ENCODE measurements at regions not wholly inside any gene's neighbourhood (a gene's known extent, or its start where the extent isn't known, plus 50 kb on each side); places are given as distances from the start of the nearest gene placed in this dataset.

DNA sequence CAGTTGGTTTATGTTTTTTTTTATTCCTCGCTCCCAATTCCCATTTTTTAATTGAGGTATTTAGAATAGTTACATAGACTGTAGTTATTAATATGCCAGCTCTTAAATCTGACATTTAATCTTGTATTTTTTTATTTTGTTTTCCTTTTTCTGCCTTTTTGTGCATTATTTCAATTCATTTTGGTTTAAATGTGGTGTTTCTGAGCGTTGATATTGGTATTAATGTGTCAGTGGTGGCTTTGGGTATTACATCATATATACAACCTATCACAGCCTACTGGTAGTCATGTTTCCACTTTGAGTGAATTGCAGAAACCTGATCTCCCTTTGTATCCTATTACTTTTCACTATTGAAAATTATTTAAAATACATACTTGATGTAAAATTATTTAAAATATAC lies 1027.3 kb downstream of the KCNT2 start:
- no peak for ATAC-seq (ENCODE audit: insufficient read depth, low read depth)
- no peaks in the 10 kb centered on the region for H3K27me3 ChIP-seq (ENCODE audit: insufficient read depth, low read length, poor library complexity)
- TF ChIP-seq EZH2 (IDR thresholded peaks at IDR 0.05; ENCODE audit: borderline replicate concordance, low read depth, low read length, severe bottlenecking) = no peak
- TF ChIP-seq, protein P1, sequence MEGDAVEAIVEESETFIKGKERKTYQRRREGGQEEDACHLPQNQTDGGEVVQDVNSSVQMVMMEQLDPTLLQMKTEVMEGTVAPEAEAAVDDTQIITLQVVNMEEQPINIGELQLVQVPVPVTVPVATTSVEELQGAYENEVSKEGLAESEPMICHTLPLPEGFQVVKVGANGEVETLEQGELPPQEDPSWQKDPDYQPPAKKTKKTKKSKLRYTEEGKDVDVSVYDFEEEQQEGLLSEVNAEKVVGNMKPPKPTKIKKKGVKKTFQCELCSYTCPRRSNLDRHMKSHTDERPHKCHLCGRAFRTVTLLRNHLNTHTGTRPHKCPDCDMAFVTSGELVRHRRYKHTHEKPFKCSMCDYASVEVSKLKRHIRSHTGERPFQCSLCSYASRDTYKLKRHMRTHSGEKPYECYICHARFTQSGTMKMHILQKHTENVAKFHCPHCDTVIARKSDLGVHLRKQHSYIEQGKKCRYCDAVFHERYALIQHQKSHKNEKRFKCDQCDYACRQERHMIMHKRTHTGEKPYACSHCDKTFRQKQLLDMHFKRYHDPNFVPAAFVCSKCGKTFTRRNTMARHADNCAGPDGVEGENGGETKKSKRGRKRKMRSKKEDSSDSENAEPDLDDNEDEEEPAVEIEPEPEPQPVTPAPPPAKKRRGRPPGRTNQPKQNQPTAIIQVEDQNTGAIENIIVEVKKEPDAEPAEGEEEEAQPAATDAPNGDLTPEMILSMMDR (IDR thresholded peaks at IDR 0.05; ENCODE audit: borderline replicate concordance, extremely low read depth, low read length, poor library complexity, severe bottlenecking) = no peak

DNA sequence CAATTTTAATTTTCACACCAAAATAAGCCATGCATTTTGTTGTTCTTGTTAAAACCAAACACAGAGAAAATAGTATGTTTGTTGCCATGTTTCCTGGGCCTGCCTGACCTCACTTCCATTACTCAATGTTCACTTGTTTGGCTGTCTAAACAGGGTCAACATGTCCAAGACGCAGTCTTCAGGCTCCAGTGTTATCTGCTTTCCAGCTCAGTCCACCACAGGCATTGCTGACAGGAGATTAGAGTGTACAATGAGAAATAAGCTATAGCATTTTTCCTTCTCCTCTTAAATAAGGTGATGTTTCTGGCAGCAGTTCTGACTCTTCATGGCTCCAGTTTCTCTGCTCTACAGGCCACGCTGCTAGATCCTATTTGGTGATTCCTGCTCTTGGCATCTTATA lies 1030.5 kb downstream of the KCNT2 start:
- Histone ChIP-seq H3K27me3 (ENCODE audit: insufficient read depth, low read length, poor library complexity) (no peaks in the 10 kb centered on the region), H3K4me1 (ENCODE audit: insufficient read depth, low read length) (no peaks in the 10 kb centered on the region), H2AFZ (ENCODE audit: low read depth, low read length) (no peak overlapping the region), H3K4me2 (ENCODE audit: insufficient read depth, low read length) (no peak overlapping the region), H3K36me3 (ENCODE audit: insufficient read depth, low read length) (no peaks in the 10 kb centered on the region), H4K20me1 (ENCODE audit: insufficient read depth, low read length) (no peaks in the 10 kb centered on the region), H3K9me3 (ENCODE audit: insufficient read depth, low read length, severe bottlenecking) (no peaks in the 10 kb centered on the region), H3K9ac (ENCODE audit: low read depth, low read length) (no peak overlapping the region), H3K79me2 (ENCODE audit: insufficient read depth, low read length) (no peaks in the 10 kb centered on the region), H3K27ac (ENCODE audit: low read length) (no peak overlapping the region), H3K4me3 (ENCODE audit: low read depth in 1 of 2, low read length in 2 of 2) (no peak overlapping the region)
- TF ChIP-seq, protein P1 (IDR thresholded peaks at IDR 0.05; ENCODE audit: borderline replicate concordance, extremely low read depth, low read length, poor library complexity, severe bottlenecking) = no peak
- TF ChIP-seq EZH2 (IDR thresholded peaks at IDR 0.05; ENCODE audit: borderline replicate concordance, low read depth, low read length, severe bottlenecking) = no peak
- ATAC-seq (ENCODE audit: insufficient read depth, low read depth) (no peak), DNase-seq (no peak)

More for the DNA sequence above, 1027.3 kb downstream of the KCNT2 start:
- DNase-seq = no peak
- H3K4me1 ChIP-seq (ENCODE audit: insufficient read depth, low read length) = no peaks in the 10 kb centered on the region
- H2AFZ ChIP-seq (ENCODE audit: low read depth, low read length) = no peak overlapping the region
- no peak overlapping the region for H3K4me3 ChIP-seq (ENCODE audit: low read depth in 1 of 2, low read length in 2 of 2)
- H3K79me2 ChIP-seq (ENCODE audit: insufficient read depth, low read length) = no peaks in the 10 kb centered on the region
- no peak overlapping the region for H3K4me2 ChIP-seq (ENCODE audit: insufficient read depth, low read length)
- no peaks in the 10 kb centered on the region for H3K9me3 ChIP-seq (ENCODE audit: insufficient read depth, low read length, severe bottlenecking)
- H4K20me1 ChIP-seq (ENCODE audit: insufficient read depth, low read length) = no peaks in the 10 kb centered on the region
- H3K9ac ChIP-seq (ENCODE audit: low read depth, low read length) = no peak overlapping the region
- H3K36me3 ChIP-seq (ENCODE audit: insufficient read depth, low read length) = no peaks in the 10 kb centered on the region
- no peak overlapping the region for H3K27ac ChIP-seq (ENCODE audit: low read length)

DNA sequence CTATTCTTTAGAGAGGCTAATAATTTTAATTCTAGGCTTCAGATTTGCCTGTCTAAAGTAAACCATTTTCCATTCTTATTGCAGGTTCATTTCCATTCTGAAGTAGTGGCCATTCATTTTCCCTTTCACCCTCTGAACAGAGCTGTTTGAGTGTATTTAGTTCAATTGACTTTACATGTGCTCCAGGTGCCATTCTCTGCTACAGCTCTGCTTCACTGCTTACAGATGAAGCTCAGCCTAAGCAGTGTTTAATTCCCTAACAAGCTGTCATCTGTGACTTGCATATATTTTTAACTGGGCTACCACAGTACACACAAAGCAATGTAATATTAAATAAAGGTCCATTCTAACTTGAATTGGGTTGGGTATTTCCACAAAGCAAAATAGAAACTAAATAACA lies 1031.6 kb downstream of the KCNT2 start:
- H3K4me3 ChIP-seq (ENCODE audit: low read depth in 1 of 2, low read length in 2 of 2) = no peak overlapping the region
- H3K27ac ChIP-seq (ENCODE audit: low read length) = no peak overlapping the region
- no peak overlapping the region for H2AFZ ChIP-seq (ENCODE audit: low read depth, low read length)
- ATAC-seq (ENCODE audit: insufficient read depth, low read depth) (no peak), DNase-seq (no peak)
- TF ChIP-seq EZH2 (IDR thresholded peaks at IDR 0.05; ENCODE audit: borderline replicate concordance, low read depth, low read length, severe bottlenecking) = no peak
- TF ChIP-seq, protein P1 (IDR thresholded peaks at IDR 0.05; ENCODE audit: borderline replicate concordance, extremely low read depth, low read length, poor library complexity, severe bottlenecking) = no peak
- H3K4me2 ChIP-seq (ENCODE audit: insufficient read depth, low read length) = no peak overlapping the region
- H3K4me1 ChIP-seq (ENCODE audit: insufficient read depth, low read length) = no peaks in the 10 kb centered on the region
- no peaks in the 10 kb centered on the region for H4K20me1 ChIP-seq (ENCODE audit: insufficient read depth, low read length)
- H3K9ac ChIP-seq (ENCODE audit: low read depth, low read length) = no peak overlapping the region
- H3K27me3 ChIP-seq (ENCODE audit: insufficient read depth, low read length, poor library complexity) = no peaks in the 10 kb centered on the region
- H3K9me3 ChIP-seq (ENCODE audit: insufficient read depth, low read length, severe bottlenecking) = no peaks in the 10 kb centered on the region
- H3K36me3 ChIP-seq (ENCODE audit: insufficient read depth, low read length) = no peaks in the 10 kb centered on the region
- H3K79me2 ChIP-seq (ENCODE audit: insufficient read depth, low read length) = no peaks in the 10 kb centered on the region

DNA sequence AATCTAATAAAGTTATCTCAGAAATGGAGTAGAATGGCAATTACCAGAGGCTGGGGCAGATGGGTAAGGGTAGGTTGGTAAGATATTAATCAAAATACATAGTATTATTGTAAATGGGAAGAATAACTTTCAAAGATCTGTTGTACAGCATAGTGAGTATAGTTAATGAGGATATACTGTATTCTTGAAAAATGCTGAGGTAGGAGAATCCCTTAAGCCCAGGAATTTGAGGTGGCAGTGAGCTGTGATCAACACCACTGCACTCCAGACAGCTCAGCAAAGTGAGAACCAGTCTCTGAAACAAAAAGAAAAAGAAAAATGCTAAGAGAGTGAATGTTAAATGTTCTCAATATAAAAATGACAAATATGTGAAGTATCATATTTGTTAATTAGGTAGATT lies 1033.7 kb downstream of the KCNT2 start:
- no peaks in the 10 kb centered on the region for H4K20me1 ChIP-seq (ENCODE audit: insufficient read depth, low read length)
- no peaks in the 10 kb centered on the region for H3K9me3 ChIP-seq (ENCODE audit: insufficient read depth, low read length, severe bottlenecking)
- H3K79me2 ChIP-seq (ENCODE audit: insufficient read depth, low read length) = no peaks in the 10 kb centered on the region
- no peak overlapping the region for H3K27ac ChIP-seq (ENCODE audit: low read length)
- no peaks in the 10 kb centered on the region for H3K27me3 ChIP-seq (ENCODE audit: insufficient read depth, low read length, poor library complexity)
- DNase-seq (no peak), ATAC-seq (ENCODE audit: insufficient read depth, low read depth) (no peak)
- H3K4me1 ChIP-seq (ENCODE audit: insufficient read depth, low read length) = no peaks in the 10 kb centered on the region
- H3K9ac ChIP-seq (ENCODE audit: low read depth, low read length) = no peak overlapping the region
- H2AFZ ChIP-seq (ENCODE audit: low read depth, low read length) = no peak overlapping the region
- no peak overlapping the region for H3K4me3 ChIP-seq (ENCODE audit: low read depth in 1 of 2, low read length in 2 of 2)
- no peaks in the 10 kb centered on the region for H3K36me3 ChIP-seq (ENCODE audit: insufficient read depth, low read length)
- no peak overlapping the region for H3K4me2 ChIP-seq (ENCODE audit: insufficient read depth, low read length)
- no peak for TF ChIP-seq EZH2 (IDR thresholded peaks at IDR 0.05; ENCODE audit: borderline replicate concordance, low read depth, low read length, severe bottlenecking)
- TF ChIP-seq, protein P1 (IDR thresholded peaks at IDR 0.05; ENCODE audit: borderline replicate concordance, extremely low read depth, low read length, poor library complexity, severe bottlenecking) = no peak
